ENCODE measurements at regions not wholly inside any gene's neighbourhood (a gene's known extent, or its start where the extent isn't known, plus 50 kb on each side); places are given as distances from the start of the nearest gene placed in this dataset.

GRCh38 chr20:22977047-22977785 is 57.9 kb upstream of the SSTR4 start:
- H3K23ac ChIP-seq (ENCODE audit: low read depth, low read length): no peak overlapping the region
- no peaks in the 10 kb centered on the region for H3K9me3 ChIP-seq (ENCODE audit: control insufficient read depth, insufficient read depth, low read length)
- H3K4me3 ChIP-seq (ENCODE audit: insufficient read depth, low read depth, low read length): no peak overlapping the region
- H3K56ac ChIP-seq (ENCODE audit: extremely low read depth, insufficient read depth, low read length): no peak overlapping the region
- H2BK15ac ChIP-seq (ENCODE audit: low read depth, low read length): no peak overlapping the region
- no peak for ATAC-seq (ENCODE audit: low read depth)
- dilution Hi-C loops (cut with HindIII; ENCODE audit: low sequenced_read_pairs, unreplicated experiment): no loop called here
- ChIA-PET POLR2A (ENCODE audit: unreplicated experiment) (no interaction called here), CTCF (no interaction called here)
- H2BK5ac ChIP-seq (ENCODE audit: low read depth, low read length, poor library complexity, severe bottlenecking): no peak overlapping the region
- no peak overlapping the region for H3K4me2 ChIP-seq (ENCODE audit: low read depth, low read length)
- peaks cover 3% of the 10 kb centered on the region for H3K27me3 ChIP-seq (ENCODE audit: control insufficient read depth, insufficient read depth, low read length)
- no peak overlapping the region for H4K5ac ChIP-seq (ENCODE audit: low read depth, low read length)
- no peak overlapping the region for H4K91ac ChIP-seq (ENCODE audit: insufficient read depth, low read depth, low read length)
- no peak overlapping the region for H2AK9ac ChIP-seq (replicated peaks; ENCODE audit: low read depth, low read length, poor library complexity)
- in situ Hi-C loops (cut with MboI; ENCODE audit: low sequenced_read_pairs): no loop called here
- no peak overlapping the region for H3K9ac ChIP-seq (ENCODE audit: low read depth, low read length)
- H2AFZ ChIP-seq (replicated peaks; ENCODE audit: low read length, poor library complexity): no peak overlapping the region
- WGBS, 2 experiments (ENCODE audit: extremely low coverage in 2 of 2, insufficient read length in 1 of 2): no CpG with 5 or more reads among the region's 4 CpGs
- no TSS peak for BruUV-seq (replicated peaks)
- H2AK5ac ChIP-seq (ENCODE audit: low read depth, low read length): no peak overlapping the region
- no peak overlapping the region for H3K14ac ChIP-seq (replicated peaks; ENCODE audit: low read depth, low read length)
- no peak for TF ChIP-seq CTCF (conservative IDR thresholded peaks at IDR 0.05; ENCODE audit: low read depth, low read length)
- TF ChIP-seq RFX5 (IDR thresholded peaks at IDR 0.05; ENCODE audit: low read depth, low read length): no peak
- TF ChIP-seq USF2 (IDR thresholded peaks at IDR 0.05; ENCODE audit: low read depth, low read length): no peak
- no peak for TF ChIP-seq SMC3 (IDR thresholded peaks at IDR 0.05; ENCODE audit: low read depth, low read length)
- no peak for TF ChIP-seq BHLHE40 (IDR thresholded peaks at IDR 0.05; ENCODE audit: low read depth, low read length)
- no peak for TF ChIP-seq POLR2A (IDR thresholded peaks at IDR 0.05; ENCODE audit: low read depth, low read length)
- no peak for TF ChIP-seq RAD21 (IDR thresholded peaks at IDR 0.05; ENCODE audit: low read length)
- H3K4ac ChIP-seq (ENCODE audit: low read depth, low read length): no peak overlapping the region
- no peaks in the 10 kb centered on the region for H3K4me1 ChIP-seq (ENCODE audit: control insufficient read depth, insufficient read depth, low read length)
- no peak overlapping the region for H3K18ac ChIP-seq (ENCODE audit: low read depth, low read length)
- no peak for DNase-seq
- no peaks in the 10 kb centered on the region for H3K36me3 ChIP-seq (ENCODE audit: control insufficient read depth, insufficient read depth, low read length)
- no peak overlapping the region for H3K27ac ChIP-seq (ENCODE audit: insufficient read depth, low read length)
- intact Hi-C loops (cut with micrococcal nuclease): loop anchor here (10.0 kb wide), 1 partner anchor 252 kb away; no protein-coding TSS in a partner anchor
- H4K20me1 ChIP-seq (ENCODE audit: insufficient read depth, low read length): no peaks in the 10 kb centered on the region
- H2BK20ac ChIP-seq (ENCODE audit: low read depth, low read length): no peak overlapping the region
- H3K79me1 ChIP-seq (ENCODE audit: low read depth in 1 of 2, low read length in 2 of 2): no peaks in the 10 kb centered on the region
- no peak overlapping the region for H2BK120ac ChIP-seq (ENCODE audit: low read depth, low read length)
- no peaks in the 10 kb centered on the region for H3K9me1 ChIP-seq (ENCODE audit: insufficient read depth, low read length)
- H4K8ac ChIP-seq (ENCODE audit: low read depth in 2 of 2, low read length in 2 of 2): no peak overlapping the region
